ENCODE measurements at regions not wholly inside any gene's neighbourhood (a gene's known extent, or its start where the extent isn't known, plus 50 kb on each side); places are given as distances from the start of the nearest gene placed in this dataset.

DNA sequence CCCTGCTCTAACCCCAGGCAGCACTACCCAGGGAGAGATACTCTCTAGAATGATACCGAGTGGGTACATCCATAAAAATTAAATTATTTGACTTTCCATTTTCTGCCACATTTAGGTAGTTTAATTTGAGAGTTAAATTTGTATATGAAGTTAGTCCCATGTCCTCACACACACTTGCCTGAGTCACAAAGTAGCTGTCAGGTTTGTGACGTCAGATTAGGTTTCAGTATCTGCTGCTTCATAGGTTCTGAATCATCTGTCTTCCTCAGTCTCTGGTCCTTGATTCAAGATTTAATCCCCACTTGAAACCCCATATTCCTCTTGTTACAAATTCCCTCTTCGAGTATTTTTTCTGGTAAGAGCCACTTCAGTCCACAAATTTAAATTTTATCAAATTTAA, 738.6 kb upstream of the FAM98A start:
- Histone ChIP-seq H3K9ac (ENCODE audit: low read length in 2 of 2) (no peak overlapping the region), H3K9me3 (ENCODE audit: control insufficient read depth in 2 of 2, low read length in 2 of 2) (no peaks in the 10 kb centered on the region), H3K4me1 (ENCODE audit: control insufficient read depth, insufficient read depth, low read length) (no peaks in the 10 kb centered on the region), H3K27ac (ENCODE audit: low read length) (no peak overlapping the region), H3K4me3 (ENCODE audit: low read length in 2 of 2) (no peak overlapping the region), H3K27me3 (ENCODE audit: control insufficient read depth in 1 of 2, insufficient read depth in 2 of 2, low read length in 2 of 2) (no peaks in the 10 kb centered on the region), H3K36me3 (ENCODE audit: control insufficient read depth in 2 of 2, insufficient read depth in 2 of 2, low read length in 2 of 2) (no peaks in the 10 kb centered on the region)

DNA sequence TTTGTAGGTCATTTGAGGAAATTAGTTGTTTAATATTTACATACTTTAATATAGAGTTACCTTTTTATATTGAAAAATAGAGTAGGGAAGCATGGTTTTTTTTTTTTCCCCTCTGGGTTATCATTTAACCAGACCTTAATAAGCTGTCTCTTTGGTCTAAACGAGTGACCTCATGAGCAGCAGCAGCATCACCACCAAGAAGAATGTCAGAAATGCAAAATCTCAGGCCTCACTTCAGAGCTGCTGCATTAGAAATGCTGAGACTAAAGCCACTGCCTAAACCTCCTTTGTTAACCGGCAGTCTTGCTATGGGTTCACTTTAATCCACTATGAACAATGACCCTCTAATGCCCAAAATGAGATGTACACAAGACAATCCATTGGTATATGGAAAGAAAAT, 733.7 kb upstream of the FAM98A start:
- Histone ChIP-seq H3K36me3 (ENCODE audit: control insufficient read depth in 2 of 2, insufficient read depth in 2 of 2, low read length in 2 of 2) (no peaks in the 10 kb centered on the region), H3K4me1 (ENCODE audit: control insufficient read depth, insufficient read depth, low read length) (no peaks in the 10 kb centered on the region), H3K9me3 (ENCODE audit: control insufficient read depth in 2 of 2, low read length in 2 of 2) (no peaks in the 10 kb centered on the region), H3K9ac (ENCODE audit: low read length in 2 of 2) (no peak overlapping the region), H3K4me3 (ENCODE audit: low read length in 2 of 2) (no peak overlapping the region), H3K27ac (ENCODE audit: low read length) (no peak overlapping the region), H3K27me3 (ENCODE audit: control insufficient read depth in 1 of 2, insufficient read depth in 2 of 2, low read length in 2 of 2) (no peaks in the 10 kb centered on the region)

DNA sequence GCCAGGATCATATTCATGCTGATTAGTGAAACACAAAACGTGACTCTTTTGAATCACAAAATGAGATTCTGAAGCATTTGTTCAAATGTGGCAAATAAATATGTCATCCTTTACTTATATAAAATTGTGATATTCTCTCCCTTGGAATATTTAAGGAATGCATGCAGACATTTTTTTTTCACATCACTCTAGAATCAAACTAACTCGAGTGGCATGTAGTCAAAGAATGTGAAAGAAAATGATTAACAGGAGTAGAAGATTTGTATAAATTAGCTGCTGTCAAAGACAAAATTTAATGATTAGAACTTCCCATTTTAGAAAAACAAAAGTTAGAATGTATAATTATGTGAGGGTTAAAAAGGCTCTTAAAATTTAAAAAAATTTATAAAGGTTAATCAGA, 721.0 kb upstream of the FAM98A start:
- H3K9ac ChIP-seq (ENCODE audit: low read length in 2 of 2): no peak overlapping the region
- H3K9me3 ChIP-seq (ENCODE audit: control insufficient read depth in 2 of 2, low read length in 2 of 2): no peaks in the 10 kb centered on the region
- no peak overlapping the region for H3K27ac ChIP-seq (ENCODE audit: low read length)
- H3K27me3 ChIP-seq (ENCODE audit: control insufficient read depth in 1 of 2, insufficient read depth in 2 of 2, low read length in 2 of 2): no peaks in the 10 kb centered on the region
- H3K36me3 ChIP-seq (ENCODE audit: control insufficient read depth in 2 of 2, insufficient read depth in 2 of 2, low read length in 2 of 2): no peaks in the 10 kb centered on the region
- H3K4me1 ChIP-seq (ENCODE audit: control insufficient read depth, insufficient read depth, low read length): no peaks in the 10 kb centered on the region
- no peak overlapping the region for H3K4me3 ChIP-seq (ENCODE audit: low read length in 2 of 2)

DNA sequence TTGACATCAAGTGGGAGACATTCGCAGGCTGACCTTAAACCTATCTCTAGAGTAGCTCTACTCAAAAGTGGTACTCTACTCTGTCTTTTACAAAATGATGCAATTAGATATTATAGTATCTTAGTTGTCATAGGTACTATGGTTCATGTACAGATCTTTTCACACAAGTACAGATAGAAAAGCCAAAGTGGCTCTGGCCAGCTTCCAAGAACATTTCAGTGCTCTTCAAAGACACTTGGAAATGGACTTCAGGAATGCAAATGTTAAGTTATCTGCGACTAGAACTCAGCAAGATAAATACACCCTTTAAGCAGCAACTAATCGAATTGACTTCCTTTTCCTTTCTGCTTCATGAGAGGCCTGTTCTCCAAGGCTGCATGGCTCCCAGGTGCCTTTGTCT, 718.7 kb upstream of the FAM98A start:
- no peak overlapping the region for H3K9ac ChIP-seq (ENCODE audit: low read length in 2 of 2)
- no peaks in the 10 kb centered on the region for H3K9me3 ChIP-seq (ENCODE audit: control insufficient read depth in 2 of 2, low read length in 2 of 2)
- no peak overlapping the region for H3K4me3 ChIP-seq (ENCODE audit: low read length in 2 of 2)

DNA sequence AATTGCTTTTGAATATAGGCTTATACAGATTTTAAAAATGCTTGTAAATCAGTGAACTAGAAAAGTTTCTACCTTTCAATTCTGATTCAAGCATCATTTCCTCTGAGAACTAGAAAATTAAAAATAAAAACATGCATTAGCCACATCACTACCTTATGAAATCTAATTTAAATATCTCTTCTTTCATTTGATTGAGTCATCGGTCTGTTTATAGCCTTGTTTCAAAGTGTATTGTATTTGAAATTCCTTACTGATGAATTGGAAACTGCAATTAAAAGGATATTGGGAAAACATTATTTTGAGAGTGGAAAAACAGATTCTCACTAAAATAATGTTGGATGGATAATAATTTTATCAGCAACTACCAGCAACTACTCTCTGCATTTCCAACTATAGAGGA, 717.7 kb upstream of the FAM98A start:
- H3K9me3 ChIP-seq (ENCODE audit: control insufficient read depth in 2 of 2, low read length in 2 of 2): no peaks in the 10 kb centered on the region
- H3K27me3 ChIP-seq (ENCODE audit: control insufficient read depth in 1 of 2, insufficient read depth in 2 of 2, low read length in 2 of 2): no peaks in the 10 kb centered on the region
- no peaks in the 10 kb centered on the region for H3K36me3 ChIP-seq (ENCODE audit: control insufficient read depth in 2 of 2, insufficient read depth in 2 of 2, low read length in 2 of 2)
- no peak overlapping the region for H3K9ac ChIP-seq (ENCODE audit: low read length in 2 of 2)
- no peak overlapping the region for H3K27ac ChIP-seq (ENCODE audit: low read length)
- H3K4me1 ChIP-seq (ENCODE audit: control insufficient read depth, insufficient read depth, low read length): no peaks in the 10 kb centered on the region
- no peak overlapping the region for H3K4me3 ChIP-seq (ENCODE audit: low read length in 2 of 2)

More for the DNA sequence above, 718.7 kb upstream of the FAM98A start:
- Histone ChIP-seq H3K36me3 (ENCODE audit: control insufficient read depth in 2 of 2, insufficient read depth in 2 of 2, low read length in 2 of 2) (no peaks in the 10 kb centered on the region), H3K27ac (ENCODE audit: low read length) (no peak overlapping the region), H3K27me3 (ENCODE audit: control insufficient read depth in 1 of 2, insufficient read depth in 2 of 2, low read length in 2 of 2) (no peaks in the 10 kb centered on the region), H3K4me1 (ENCODE audit: control insufficient read depth, insufficient read depth, low read length) (no peaks in the 10 kb centered on the region)

DNA sequence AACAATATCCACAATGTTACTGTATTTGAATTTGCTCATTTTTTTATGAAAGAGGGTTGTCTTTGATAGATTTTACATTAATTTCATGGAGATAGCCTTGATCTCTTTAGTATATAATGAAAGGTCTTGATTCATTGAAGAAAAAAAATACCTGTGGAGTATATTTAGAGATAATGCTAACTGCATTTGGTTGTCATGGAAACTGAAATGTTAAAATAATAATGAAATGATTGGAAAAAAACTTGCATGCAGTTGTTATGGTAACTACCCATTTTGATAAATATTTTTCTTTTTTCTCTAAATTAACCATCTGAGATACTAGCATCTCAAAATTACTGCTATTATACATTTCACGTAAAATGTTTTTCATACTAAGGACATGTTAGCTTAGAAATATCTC, 712.7 kb upstream of the FAM98A start:
- no peak overlapping the region for H3K9ac ChIP-seq (ENCODE audit: low read length in 2 of 2)
- no peak overlapping the region for H3K4me3 ChIP-seq (ENCODE audit: low read length in 2 of 2)
- H3K4me1 ChIP-seq (ENCODE audit: control insufficient read depth, insufficient read depth, low read length): no peaks in the 10 kb centered on the region
- no peak overlapping the region for H3K27ac ChIP-seq (ENCODE audit: low read length)
- H3K36me3 ChIP-seq (ENCODE audit: control insufficient read depth in 2 of 2, insufficient read depth in 2 of 2, low read length in 2 of 2): no peaks in the 10 kb centered on the region
- no peaks in the 10 kb centered on the region for H3K9me3 ChIP-seq (ENCODE audit: control insufficient read depth in 2 of 2, low read length in 2 of 2)
- H3K27me3 ChIP-seq (ENCODE audit: control insufficient read depth in 1 of 2, insufficient read depth in 2 of 2, low read length in 2 of 2): no peaks in the 10 kb centered on the region

DNA sequence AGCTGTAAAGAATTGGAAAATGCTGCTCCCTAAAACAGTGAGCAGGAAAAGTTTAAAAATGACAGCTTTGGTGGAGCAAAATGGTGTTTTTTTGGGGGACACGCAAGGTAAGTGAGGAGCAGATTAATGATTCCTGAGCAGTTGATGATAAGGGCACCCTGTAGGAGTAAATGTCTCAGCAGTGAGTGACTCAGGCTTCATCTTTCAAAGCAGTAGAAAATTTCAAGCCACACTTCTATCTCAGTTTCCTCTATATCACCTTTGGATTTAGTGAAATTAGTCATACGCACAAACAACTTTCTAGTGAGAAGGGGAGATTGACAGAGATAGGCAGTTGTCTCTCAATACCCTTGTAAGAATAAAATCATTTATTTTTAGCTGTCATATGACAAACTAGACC, 709.0 kb upstream of the FAM98A start:
- Histone ChIP-seq H3K36me3 (ENCODE audit: control insufficient read depth in 2 of 2, insufficient read depth in 2 of 2, low read length in 2 of 2) (no peaks in the 10 kb centered on the region), H3K9me3 (ENCODE audit: control insufficient read depth in 2 of 2, low read length in 2 of 2) (no peaks in the 10 kb centered on the region), H3K4me1 (ENCODE audit: control insufficient read depth, insufficient read depth, low read length) (no peaks in the 10 kb centered on the region), H3K27ac (ENCODE audit: low read length) (no peak overlapping the region), H3K4me3 (ENCODE audit: low read length in 2 of 2) (no peak overlapping the region), H3K27me3 (ENCODE audit: control insufficient read depth in 1 of 2, insufficient read depth in 2 of 2, low read length in 2 of 2) (no peaks in the 10 kb centered on the region), H3K9ac (ENCODE audit: low read length in 2 of 2) (no peak overlapping the region)

DNA sequence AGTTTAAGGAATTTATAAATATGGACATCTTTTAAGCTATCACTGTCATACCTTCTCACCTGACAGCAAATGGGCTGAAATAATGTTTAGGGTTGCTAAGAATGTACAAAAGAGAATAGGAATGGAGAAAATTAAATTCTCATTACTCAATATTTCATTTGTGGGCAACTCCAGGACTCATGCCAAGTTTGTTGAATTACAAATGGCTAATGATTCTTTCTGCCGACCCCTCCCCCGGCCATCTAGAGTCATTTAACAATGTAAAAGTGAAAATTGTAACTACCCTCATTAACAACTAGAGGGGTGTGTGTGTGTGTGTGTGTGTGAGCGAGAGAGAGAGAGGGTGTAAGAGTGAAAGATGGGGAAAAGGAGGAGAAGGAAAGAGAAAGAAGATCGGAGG, 708.5 kb upstream of the FAM98A start:
- H3K4me3 ChIP-seq (ENCODE audit: low read length in 2 of 2): no peak overlapping the region

DNA sequence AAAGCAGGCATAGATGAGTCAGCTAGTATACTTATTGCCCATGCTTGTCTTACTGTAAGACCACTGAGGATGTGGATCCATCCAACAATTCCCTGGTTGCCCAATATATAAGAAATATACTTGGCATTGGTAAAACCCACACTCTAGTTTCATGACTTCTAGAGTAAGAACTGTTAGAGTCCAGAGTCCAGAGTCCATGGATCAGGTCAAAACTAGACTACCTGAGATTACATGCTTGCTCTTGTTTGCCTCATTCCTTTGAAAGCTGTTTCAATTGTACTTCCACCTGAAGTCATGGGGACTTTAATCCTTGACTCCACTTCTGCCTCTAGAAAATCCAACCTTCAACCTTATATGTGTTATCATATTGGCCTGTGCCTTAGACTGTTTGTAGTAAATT, 707.6 kb upstream of the FAM98A start:
- Histone ChIP-seq H3K4me3 (ENCODE audit: low read length in 2 of 2) (no peak overlapping the region), H3K36me3 (ENCODE audit: control insufficient read depth in 2 of 2, insufficient read depth in 2 of 2, low read length in 2 of 2) (no peaks in the 10 kb centered on the region), H3K4me1 (ENCODE audit: control insufficient read depth, insufficient read depth, low read length) (no peaks in the 10 kb centered on the region), H3K27ac (ENCODE audit: low read length) (no peak overlapping the region), H3K27me3 (ENCODE audit: control insufficient read depth in 1 of 2, insufficient read depth in 2 of 2, low read length in 2 of 2) (no peaks in the 10 kb centered on the region), H3K9ac (ENCODE audit: low read length in 2 of 2) (no peak overlapping the region), H3K9me3 (ENCODE audit: control insufficient read depth in 2 of 2, low read length in 2 of 2) (no peaks in the 10 kb centered on the region)

More for the DNA sequence above, 708.5 kb upstream of the FAM98A start:
- Histone ChIP-seq H3K4me1 (ENCODE audit: control insufficient read depth, insufficient read depth, low read length) (no peaks in the 10 kb centered on the region), H3K9ac (ENCODE audit: low read length in 2 of 2) (no peak overlapping the region), H3K27me3 (ENCODE audit: control insufficient read depth in 1 of 2, insufficient read depth in 2 of 2, low read length in 2 of 2) (no peaks in the 10 kb centered on the region), H3K27ac (ENCODE audit: low read length) (no peak overlapping the region), H3K36me3 (ENCODE audit: control insufficient read depth in 2 of 2, insufficient read depth in 2 of 2, low read length in 2 of 2) (no peaks in the 10 kb centered on the region), H3K9me3 (ENCODE audit: control insufficient read depth in 2 of 2, low read length in 2 of 2) (no peaks in the 10 kb centered on the region)

DNA sequence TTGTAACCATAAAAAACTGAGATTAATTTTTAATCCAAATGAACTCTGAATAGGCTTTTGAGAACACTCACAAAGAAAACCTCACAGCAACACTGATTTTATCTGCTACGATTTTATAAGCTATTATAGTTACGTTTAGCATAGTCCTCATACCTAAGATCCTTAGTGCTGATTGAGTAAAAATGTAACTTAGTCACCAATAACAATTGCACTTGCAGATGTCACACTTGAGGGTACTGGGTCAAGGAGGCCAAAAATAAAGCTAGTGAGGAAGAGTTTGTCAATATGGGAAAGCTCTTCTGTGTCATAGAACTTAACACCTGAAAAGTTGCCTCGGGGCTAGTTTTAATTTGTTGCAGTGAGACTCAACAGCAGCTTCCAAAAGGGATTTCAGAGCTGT, 706.5 kb upstream of the FAM98A start:
- Histone ChIP-seq H3K27me3 (ENCODE audit: control insufficient read depth in 1 of 2, insufficient read depth in 2 of 2, low read length in 2 of 2) (no peaks in the 10 kb centered on the region), H3K27ac (ENCODE audit: low read length) (no peak overlapping the region), H3K36me3 (ENCODE audit: control insufficient read depth in 2 of 2, insufficient read depth in 2 of 2, low read length in 2 of 2) (no peaks in the 10 kb centered on the region), H3K9ac (ENCODE audit: low read length in 2 of 2) (no peak overlapping the region), H3K9me3 (ENCODE audit: control insufficient read depth in 2 of 2, low read length in 2 of 2) (no peaks in the 10 kb centered on the region), H3K4me3 (ENCODE audit: low read length in 2 of 2) (no peak overlapping the region), H3K4me1 (ENCODE audit: control insufficient read depth, insufficient read depth, low read length) (no peaks in the 10 kb centered on the region)

DNA sequence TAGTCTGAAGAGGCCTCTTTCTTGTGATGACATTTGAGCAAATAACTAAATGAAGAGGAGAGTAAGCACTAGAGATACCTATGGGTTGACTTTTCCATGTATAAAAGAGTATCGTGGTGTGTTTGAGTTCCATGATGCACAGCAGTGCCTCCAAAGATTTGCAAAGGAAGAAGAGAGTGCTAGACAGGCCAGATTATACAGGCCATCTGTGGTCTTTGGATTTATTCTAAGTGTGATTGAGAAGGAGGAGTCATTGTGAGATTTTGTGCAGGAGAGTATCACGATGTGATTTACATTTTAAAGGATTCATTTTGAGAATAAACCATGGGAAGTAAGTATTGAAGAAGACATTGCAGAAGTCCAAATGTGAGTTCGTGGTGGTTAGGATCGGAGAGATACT, 695.9 kb upstream of the FAM98A start:
- Histone ChIP-seq H3K9me3 (ENCODE audit: control insufficient read depth in 2 of 2, low read length in 2 of 2) (no peaks in the 10 kb centered on the region), H3K27ac (ENCODE audit: low read length) (no peak overlapping the region), H3K4me3 (ENCODE audit: low read length in 2 of 2) (no peak overlapping the region), H3K36me3 (ENCODE audit: control insufficient read depth in 2 of 2, insufficient read depth in 2 of 2, low read length in 2 of 2) (no peaks in the 10 kb centered on the region), H3K9ac (ENCODE audit: low read length in 2 of 2) (no peak overlapping the region), H3K4me1 (ENCODE audit: control insufficient read depth, insufficient read depth, low read length) (no peaks in the 10 kb centered on the region), H3K27me3 (ENCODE audit: control insufficient read depth in 1 of 2, insufficient read depth in 2 of 2, low read length in 2 of 2) (no peaks in the 10 kb centered on the region)

DNA sequence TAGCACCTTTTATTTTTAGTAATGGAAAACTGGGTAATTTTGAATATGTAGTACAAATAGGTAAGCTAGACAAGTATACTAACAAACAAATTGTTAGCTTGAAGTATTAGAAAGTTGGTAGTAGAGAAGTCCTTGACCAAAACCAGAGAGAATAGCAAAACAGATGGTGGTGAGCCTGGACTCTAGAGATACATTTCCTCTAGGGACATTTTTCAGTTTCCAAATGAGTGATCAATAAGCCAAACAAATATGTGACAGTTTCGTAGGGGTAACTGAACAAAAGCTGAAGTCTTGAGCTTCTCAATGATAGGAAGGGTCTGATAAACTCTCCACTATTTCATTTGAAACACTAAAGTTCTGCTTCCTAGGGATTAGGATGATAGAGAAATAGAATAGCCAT, 692.0 kb upstream of the FAM98A start:
- Histone ChIP-seq H3K36me3 (ENCODE audit: control insufficient read depth in 2 of 2, insufficient read depth in 2 of 2, low read length in 2 of 2) (no peaks in the 10 kb centered on the region), H3K4me3 (ENCODE audit: low read length in 2 of 2) (no peak overlapping the region), H3K4me1 (ENCODE audit: control insufficient read depth, insufficient read depth, low read length) (no peaks in the 10 kb centered on the region), H3K27me3 (ENCODE audit: control insufficient read depth in 1 of 2, insufficient read depth in 2 of 2, low read length in 2 of 2) (no peaks in the 10 kb centered on the region), H3K9ac (ENCODE audit: low read length in 2 of 2) (no peak overlapping the region), H3K27ac (ENCODE audit: low read length) (no peak overlapping the region), H3K9me3 (ENCODE audit: control insufficient read depth in 2 of 2, low read length in 2 of 2) (no peaks in the 10 kb centered on the region)
